Stimulated activated naive CD8-positive, alpha-beta T cell treated with anti-CD3 and anti-CD28 coated beads, Interleukin-15, Interleukin-2, amounts not matched to agents 100 ng/mL and 50 ng/mL, for 24 hours (primary cell): ENCODE measurements at regions not wholly inside any gene's neighbourhood (a gene's known extent, or its start where the extent isn't known, plus 50 kb on each side); places are given as distances from the start of the nearest gene placed in this dataset.
A peak's percentile ranks its signal among the peaks of the same experiment; 100 is the strongest.

Experiments
- H3K27ac Mint-ChIP-seq: one replicate; pipeline ENCODE4 v1.8.0; 2021; ENCODE audit warnings: mild to moderate bottlenecking, mixed read lengths
- H3K27me3 Mint-ChIP-seq: one replicate; pipeline ENCODE4 v1.8.0; 2021; ENCODE audit warnings: mixed read lengths
- H3K36me3 Mint-ChIP-seq: one replicate; pipeline ENCODE4 v1.8.0; 2021; ENCODE audit warnings: low read depth, mixed read lengths
- H3K4me1 Mint-ChIP-seq: one replicate; pipeline ENCODE4 v1.8.0; 2021; ENCODE audit warnings: low read depth, mixed read lengths
- H3K4me3 Mint-ChIP-seq: one replicate; pipeline ENCODE4 v1.8.0; 2021; ENCODE audit warnings: mild to moderate bottlenecking, mixed read lengths
- H3K9me3 Mint-ChIP-seq: one replicate; pipeline ENCODE4 v1.8.0; 2021; ENCODE audit warnings: mixed read lengths

GRCh38 chr6:25041485-25042035 is 105.8 kb upstream of the RIPOR2 start:
- Mint-ChIP-seq H3K9me3 (no peaks in the 10 kb centered on the region), H3K27me3 (no peaks in the 10 kb centered on the region), H3K4me1 (peaks cover 69% of the 10 kb centered on the region), H3K36me3 (no peaks in the 10 kb centered on the region), H3K4me3 (peak overlapping the region; percentile 86), H3K27ac (peak overlapping the region; percentile 94)

DNA sequence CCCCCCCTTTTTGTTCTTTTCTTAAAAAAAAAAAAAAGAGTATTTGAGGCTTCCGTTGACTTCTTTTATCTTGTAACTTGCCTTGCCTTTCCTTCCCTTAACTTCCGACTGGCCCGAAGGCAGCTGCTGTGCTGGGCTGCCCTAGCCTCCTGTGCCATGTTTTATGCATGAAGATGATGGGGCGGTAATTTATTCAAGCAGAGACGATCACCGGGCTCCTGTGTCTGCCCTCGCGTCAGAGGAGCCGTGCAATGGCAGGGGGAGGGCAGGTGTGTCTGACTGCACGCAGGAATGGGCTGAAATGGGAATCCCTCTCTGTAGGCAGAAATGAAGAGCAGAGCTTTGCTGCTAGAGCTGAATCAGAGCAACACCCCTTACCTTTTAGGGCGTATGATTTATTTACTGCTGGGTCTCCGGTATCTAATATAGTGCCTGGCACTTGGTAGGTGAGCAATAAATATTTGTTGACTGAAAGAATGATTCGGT is 106.3 kb upstream of the RIPOR2 start:
- Mint-ChIP-seq H3K9me3 (no peaks in the 10 kb centered on the region), H3K4me3 (peak overlapping the region; percentile 86), H3K27ac (peak overlapping the region; percentile 87), H3K36me3 (no peaks in the 10 kb centered on the region), H3K4me1 (peaks cover 70% of the 10 kb centered on the region), H3K27me3 (no peaks in the 10 kb centered on the region)

- H3K4me3 Mint-ChIP-seq: peak overlapping the region; percentile 86
- peak overlapping the region; percentile 87 for H3K27ac Mint-ChIP-seq
- no peaks in the 10 kb centered on the region for H3K9me3 Mint-ChIP-seq
- peaks cover 66% of the 10 kb centered on the region for H3K4me1 Mint-ChIP-seq
- H3K27me3 Mint-ChIP-seq: no peaks in the 10 kb centered on the region
- no peaks in the 10 kb centered on the region for H3K36me3 Mint-ChIP-seq
Measured at GRCh38 chr6:25042536-25042935, 106.8 kb upstream of the RIPOR2 start.

DNA sequence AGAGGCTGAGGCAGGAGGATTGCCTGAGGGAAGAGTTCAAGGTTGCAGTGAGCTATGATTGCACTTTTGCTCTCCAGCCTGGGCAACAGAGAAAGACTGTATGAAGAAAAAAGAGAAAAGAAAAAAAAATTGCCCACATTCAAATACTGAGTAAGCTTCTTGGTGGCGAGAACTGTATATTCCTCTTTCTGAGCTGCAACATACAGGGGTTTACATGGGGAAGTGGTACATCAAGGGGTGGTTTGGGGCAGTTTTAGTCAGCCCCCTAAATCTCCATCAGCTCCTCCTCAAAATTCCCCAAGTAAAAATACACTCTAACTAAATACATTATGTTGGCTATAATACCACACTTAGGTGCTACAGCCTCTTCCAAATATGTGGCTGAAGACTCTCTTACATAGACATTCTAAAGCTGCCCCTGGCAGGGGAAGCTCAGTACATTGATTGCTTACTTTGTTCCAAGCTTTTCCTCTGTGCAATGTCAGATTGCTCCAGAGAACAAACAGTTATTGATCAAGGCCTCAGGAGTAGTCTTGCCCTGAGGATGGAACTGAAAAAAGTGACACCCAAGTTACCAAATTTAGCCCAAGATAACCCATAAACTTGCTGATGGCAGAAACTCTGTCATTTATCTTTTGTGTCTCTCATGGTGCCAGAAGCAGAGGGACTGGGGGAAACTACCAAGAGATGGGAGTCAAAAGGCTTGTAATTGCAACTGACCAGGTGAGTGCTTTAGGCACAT is 107.4 kb upstream of the RIPOR2 start:
- no peaks in the 10 kb centered on the region for H3K9me3 Mint-ChIP-seq
- H3K27ac Mint-ChIP-seq: peak overlapping the region; percentile 87
- peaks cover 63% of the 10 kb centered on the region for H3K4me1 Mint-ChIP-seq
- peak overlapping the region; percentile 86 for H3K4me3 Mint-ChIP-seq
- H3K36me3 Mint-ChIP-seq: no peaks in the 10 kb centered on the region
- no peaks in the 10 kb centered on the region for H3K27me3 Mint-ChIP-seq

DNA sequence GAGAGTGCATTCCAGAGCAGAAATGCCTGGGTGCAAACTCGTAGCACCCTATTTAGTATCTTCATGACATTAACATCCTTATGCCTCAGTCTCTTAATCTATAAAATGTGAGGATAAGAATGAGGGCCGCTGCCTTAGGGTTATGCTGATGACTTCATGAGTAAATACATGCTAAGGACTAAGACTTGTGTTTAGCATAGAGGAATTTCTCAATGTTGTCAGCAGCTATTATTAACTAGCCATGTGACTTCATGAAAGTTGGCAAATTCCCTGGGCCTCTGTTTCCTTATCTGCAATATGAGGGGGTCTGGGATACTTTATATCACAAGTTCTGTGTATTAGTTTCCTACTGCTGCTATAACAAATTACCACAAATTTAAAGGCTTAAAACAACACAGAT is 108.1 kb upstream of the RIPOR2 start:
- no peaks in the 10 kb centered on the region for H3K9me3 Mint-ChIP-seq
- no peaks in the 10 kb centered on the region for H3K36me3 Mint-ChIP-seq
- no peak overlapping the region for H3K4me3 Mint-ChIP-seq
- no peaks in the 10 kb centered on the region for H3K27me3 Mint-ChIP-seq
- no peak overlapping the region for H3K27ac Mint-ChIP-seq
- H3K4me1 Mint-ChIP-seq: peaks cover 56% of the 10 kb centered on the region

DNA sequence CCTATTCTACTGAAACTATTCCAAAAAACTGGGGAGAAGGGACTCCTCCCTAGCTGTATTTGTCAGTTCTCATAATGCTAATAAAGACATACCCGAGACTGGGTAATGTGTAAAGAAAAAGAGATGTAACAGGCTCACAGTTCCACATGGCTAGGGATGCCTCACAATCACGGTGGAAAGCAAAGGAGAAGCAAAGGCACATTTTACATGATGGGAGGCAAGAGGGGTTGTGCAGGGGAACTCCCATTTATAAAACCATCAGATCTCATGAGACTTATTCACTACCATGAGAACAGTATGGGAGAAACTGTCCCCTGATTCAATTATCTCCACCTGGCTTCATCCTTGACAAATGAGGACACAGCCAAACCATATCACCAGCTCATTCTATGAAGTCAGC is 111.2 kb upstream of the RIPOR2 start:
- Mint-ChIP-seq H3K27ac (no peak overlapping the region), H3K27me3 (no peaks in the 10 kb centered on the region), H3K36me3 (no peaks in the 10 kb centered on the region), H3K9me3 (no peaks in the 10 kb centered on the region), H3K4me1 (peaks cover 52% of the 10 kb centered on the region), H3K4me3 (no peak overlapping the region)

DNA sequence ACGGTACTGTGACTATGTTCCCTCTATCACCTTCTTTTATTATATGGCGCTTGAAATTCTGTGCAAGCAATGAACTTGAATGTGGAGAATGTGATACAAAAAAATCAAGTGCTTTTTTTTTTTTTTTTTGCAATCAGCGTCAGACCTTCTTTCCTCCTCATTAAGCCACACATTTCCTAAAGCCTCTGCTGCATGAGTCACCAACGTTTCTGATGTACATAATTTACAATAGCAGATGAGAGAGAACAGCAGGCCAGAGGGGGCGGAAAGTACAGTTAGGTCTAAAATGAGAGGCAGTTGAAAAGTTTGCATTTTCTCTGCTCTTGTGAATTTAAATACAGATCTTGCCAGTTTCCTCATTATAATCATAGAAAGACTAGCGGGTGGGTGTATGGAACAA is 114.6 kb upstream of the RIPOR2 start:
- no peaks in the 10 kb centered on the region for H3K27me3 Mint-ChIP-seq
- peaks cover 62% of the 10 kb centered on the region for H3K4me1 Mint-ChIP-seq
- no peaks in the 10 kb centered on the region for H3K9me3 Mint-ChIP-seq
- peak overlapping the region; percentile 64 for H3K4me3 Mint-ChIP-seq
- H3K27ac Mint-ChIP-seq: peak overlapping the region; percentile 88
- H3K36me3 Mint-ChIP-seq: no peaks in the 10 kb centered on the region

GRCh38 chr6:25051083-25051482 is 115.3 kb upstream of the RIPOR2 start:
- Mint-ChIP-seq H3K36me3 (no peaks in the 10 kb centered on the region), H3K9me3 (no peaks in the 10 kb centered on the region), H3K27me3 (no peaks in the 10 kb centered on the region), H3K4me3 (peak overlapping the region; percentile 64), H3K27ac (peak overlapping the region; percentile 88), H3K4me1 (peaks cover 69% of the 10 kb centered on the region)

DNA sequence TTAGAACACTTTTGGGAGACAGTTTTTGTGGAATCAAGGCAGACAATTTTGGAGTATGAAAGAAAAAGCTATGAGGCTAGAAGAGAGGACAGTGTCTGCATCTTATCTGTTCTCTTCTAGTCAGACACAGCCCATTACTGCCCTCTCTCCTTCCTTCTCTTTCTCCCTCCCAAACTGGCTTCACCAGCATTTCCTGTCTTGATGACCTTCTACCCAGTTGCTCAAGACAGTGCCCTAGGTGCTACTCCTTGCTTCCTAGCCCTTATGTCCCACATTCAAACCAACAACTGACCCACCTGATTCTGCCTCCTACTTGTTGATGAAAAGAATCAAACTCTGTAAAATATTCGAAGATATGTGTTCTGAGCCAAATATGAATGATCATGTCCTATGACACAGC is 116.4 kb upstream of the RIPOR2 start:
- H3K36me3 Mint-ChIP-seq: no peaks in the 10 kb centered on the region
- no peaks in the 10 kb centered on the region for H3K9me3 Mint-ChIP-seq
- H3K4me3 Mint-ChIP-seq: no peak overlapping the region
- peak overlapping the region; percentile 10 for H3K27ac Mint-ChIP-seq
- H3K27me3 Mint-ChIP-seq: no peaks in the 10 kb centered on the region
- peaks cover 71% of the 10 kb centered on the region for H3K4me1 Mint-ChIP-seq

GRCh38 chr6:25053875-25054371 is 118.2 kb upstream of the RIPOR2 start:
- no peaks in the 10 kb centered on the region for H3K27me3 Mint-ChIP-seq
- H3K4me3 Mint-ChIP-seq: no peak overlapping the region
- H3K9me3 Mint-ChIP-seq: no peaks in the 10 kb centered on the region
- H3K27ac Mint-ChIP-seq: peak overlapping the region; percentile 70
- no peaks in the 10 kb centered on the region for H3K36me3 Mint-ChIP-seq
- peaks cover 88% of the 10 kb centered on the region for H3K4me1 Mint-ChIP-seq

DNA sequence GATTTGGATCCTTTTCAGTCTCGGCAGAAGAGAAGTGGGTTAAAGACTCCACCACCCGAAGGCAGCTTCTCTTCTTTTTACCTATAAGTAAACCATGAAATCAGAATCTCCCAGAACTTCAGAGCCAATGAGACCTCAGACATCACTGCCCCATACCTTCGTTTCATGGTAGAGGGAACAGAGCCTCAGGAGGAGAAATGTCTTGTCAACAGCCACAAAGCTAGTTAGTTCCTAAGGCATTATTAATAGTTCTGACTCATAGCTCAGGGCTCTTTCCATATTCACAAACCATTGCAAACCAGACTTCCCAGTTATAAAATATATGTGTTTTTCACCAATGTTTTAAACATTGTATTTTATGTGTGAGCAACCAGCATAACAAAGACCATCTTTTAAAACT is 118.7 kb upstream of the RIPOR2 start:
- peaks cover 87% of the 10 kb centered on the region for H3K4me1 Mint-ChIP-seq

GRCh38 chr6:25056130-25056529 is 120.4 kb upstream of the RIPOR2 start:
- peak overlapping the region; percentile 55 for H3K4me3 Mint-ChIP-seq

More for the DNA sequence above, 118.7 kb upstream of the RIPOR2 start:
- peak overlapping the region; percentile 70 for H3K27ac Mint-ChIP-seq
- H3K36me3 Mint-ChIP-seq: no peaks in the 10 kb centered on the region
- peak overlapping the region; percentile 21 for H3K4me3 Mint-ChIP-seq
- no peaks in the 10 kb centered on the region for H3K9me3 Mint-ChIP-seq
- H3K27me3 Mint-ChIP-seq: no peaks in the 10 kb centered on the region

DNA sequence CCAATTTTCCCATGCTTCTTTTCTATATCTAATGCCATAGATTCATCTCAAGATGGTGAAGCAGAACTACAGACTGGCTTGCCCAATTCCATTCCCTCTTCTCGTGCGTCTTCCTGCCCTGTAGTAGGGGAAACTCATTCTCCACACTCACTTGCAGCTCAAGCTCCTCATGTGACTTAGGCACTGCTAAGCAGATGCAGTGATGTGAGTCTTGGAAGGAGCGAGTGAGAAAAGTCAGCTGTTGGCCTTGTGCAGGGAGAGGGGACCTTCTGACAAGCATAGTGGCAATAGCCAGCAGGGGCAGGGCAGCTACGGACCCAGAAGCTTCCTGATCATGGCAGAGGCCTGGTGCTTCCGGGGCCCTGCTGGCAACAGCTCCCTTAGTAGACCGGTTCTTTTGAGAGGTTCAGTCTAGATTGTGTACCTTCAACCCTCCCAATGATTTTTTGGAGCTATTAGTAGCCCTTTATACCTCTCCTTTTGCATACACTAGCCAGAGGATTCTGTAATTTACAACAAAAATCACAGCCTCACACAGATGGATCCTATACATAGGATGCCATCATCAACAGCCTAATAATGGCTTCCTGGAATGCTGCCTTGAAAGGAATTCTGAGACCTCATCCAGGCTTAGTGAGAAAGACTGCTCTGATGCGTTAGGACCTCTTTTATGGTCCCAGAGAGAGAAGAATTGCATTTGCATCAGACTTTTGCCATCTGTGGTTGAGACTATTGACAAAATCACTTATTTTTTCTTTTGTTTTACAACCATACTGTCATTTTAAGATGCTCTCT is 121.5 kb upstream of the RIPOR2 start:
- Mint-ChIP-seq H3K4me1 (peaks cover 61% of the 10 kb centered on the region), H3K9me3 (no peaks in the 10 kb centered on the region), H3K27ac (no peak overlapping the region), H3K27me3 (no peaks in the 10 kb centered on the region), H3K36me3 (no peaks in the 10 kb centered on the region), H3K4me3 (peak overlapping the region; percentile 11)

More at GRCh38 chr6:25056130-25056529, 120.4 kb upstream of the RIPOR2 start:
- peak overlapping the region; percentile 85 for H3K27ac Mint-ChIP-seq
- no peaks in the 10 kb centered on the region for H3K27me3 Mint-ChIP-seq
- H3K36me3 Mint-ChIP-seq: no peaks in the 10 kb centered on the region
- H3K9me3 Mint-ChIP-seq: no peaks in the 10 kb centered on the region
- H3K4me1 Mint-ChIP-seq: peaks cover 70% of the 10 kb centered on the region

GRCh38 chr6:25058441-25058840 is 122.7 kb upstream of the RIPOR2 start:
- Mint-ChIP-seq H3K4me3 (no peak overlapping the region), H3K27ac (peak overlapping the region; percentile 69), H3K27me3 (no peaks in the 10 kb centered on the region), H3K36me3 (no peaks in the 10 kb centered on the region), H3K4me1 (peaks cover 50% of the 10 kb centered on the region), H3K9me3 (no peaks in the 10 kb centered on the region)

DNA sequence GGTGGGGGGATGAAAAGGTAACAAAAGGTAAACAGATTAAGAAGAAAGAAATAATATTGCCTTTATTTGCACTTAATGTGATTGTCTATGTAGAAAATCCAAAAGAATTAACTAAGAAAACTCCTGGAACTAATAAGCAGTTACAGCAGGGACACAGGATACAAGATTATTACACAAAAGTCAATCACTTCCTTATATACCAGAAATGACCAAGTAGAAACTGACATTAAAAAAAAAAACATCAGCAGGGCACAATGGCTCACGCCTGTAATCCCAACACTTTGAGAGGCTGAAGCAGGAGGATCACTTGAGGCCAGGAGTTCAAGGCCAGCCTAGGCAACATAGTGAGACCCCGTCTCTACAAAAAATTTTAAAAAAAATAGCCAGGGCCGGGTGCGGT is 123.2 kb upstream of the RIPOR2 start:
- H3K27me3 Mint-ChIP-seq: no peaks in the 10 kb centered on the region
- no peaks in the 10 kb centered on the region for H3K36me3 Mint-ChIP-seq
- no peaks in the 10 kb centered on the region for H3K9me3 Mint-ChIP-seq
- H3K4me1 Mint-ChIP-seq: peaks cover 45% of the 10 kb centered on the region
- peak overlapping the region; percentile 69 for H3K27ac Mint-ChIP-seq
- H3K4me3 Mint-ChIP-seq: no peak overlapping the region
